ENCODE measurements at regions not wholly inside any gene's neighbourhood (a gene's known extent, or its start where the extent isn't known, plus 50 kb on each side); places are given as distances from the start of the nearest gene placed in this dataset.

DNA sequence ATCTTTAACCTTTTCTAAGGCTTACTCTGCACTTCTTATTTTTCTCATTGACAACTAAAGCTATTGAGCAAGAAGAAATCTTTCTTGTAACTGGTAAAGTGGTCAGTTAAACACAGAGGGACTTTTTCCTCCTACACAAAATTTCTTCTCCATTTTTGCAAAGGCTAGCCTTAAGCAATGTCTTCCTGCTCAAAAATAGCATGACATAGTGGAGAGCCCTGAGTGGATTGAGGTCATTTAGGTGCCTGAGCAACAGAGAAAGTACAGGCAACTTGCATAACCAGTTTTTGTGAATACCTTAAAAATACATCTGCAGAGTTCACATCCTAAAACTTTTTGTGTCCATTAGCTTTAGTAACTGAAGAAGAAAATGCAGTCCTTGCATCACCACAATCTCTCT lies 144.7 kb upstream of the TTC14 start:
- Histone ChIP-seq H2AFZ (ENCODE audit: low read depth) (no peak overlapping the region), H3K9me3 (no peaks in the 10 kb centered on the region), H4K20me1 (ENCODE audit: insufficient read depth) (no peaks in the 10 kb centered on the region), H3F3A (replicated peaks; ENCODE audit: insufficient read depth) (no peaks in the 10 kb centered on the region), H3K36me3 (replicated peaks in 1 of 2; ENCODE audit: control insufficient read depth in 1 of 2, insufficient read depth in 2 of 2, low read length in 1 of 2) (no peaks in the 10 kb centered on the region), H3K4me1 (ENCODE audit: control insufficient read depth in 1 of 2, insufficient read depth in 2 of 2, low read depth in 1 of 2, low read length in 1 of 2) (no peaks in the 10 kb centered on the region), H3K27me3 (ENCODE audit: insufficient read depth) (no peaks in the 10 kb centered on the region), H3K4me3 (ENCODE audit: low read depth in 2 of 2, low read length in 1 of 2) (no peak overlapping the region), H3K9me2 (no peaks in the 10 kb centered on the region), H3K4me2 (no peak overlapping the region), H3K27ac (ENCODE audit: low read depth in 2 of 2, low read length in 1 of 2) (no peak overlapping the region), H3K79me2 (ENCODE audit: insufficient read depth) (no peaks in the 10 kb centered on the region), H3K9ac (no peak overlapping the region)
- DNase-seq, result no peak
- CTCF ChIA-PET, result no interaction called here
- POLR2A ChIA-PET, result no interaction called here
- TF ChIP-seq TAF1 (IDR thresholded peaks at IDR 0.05; ENCODE audit: borderline replicate concordance, low read depth, low read length) (no peak), SMC3 (IDR thresholded peaks at IDR 0.05; ENCODE audit: low read depth, low read length) (no peak), EZH2phosphoT487 (IDR thresholded peaks at IDR 0.05; ENCODE audit: borderline replicate concordance, low read depth) (no peak), FOXJ3 (CRISPR knock-in tag; IDR thresholded peaks at IDR 0.05) (no peak), RXRA (IDR thresholded peaks at IDR 0.05; ENCODE audit: borderline replicate concordance, low read depth) (no peak), TEAD4 (IDR thresholded peaks at IDR 0.05; ENCODE audit: borderline replicate concordance, insufficient read depth) (no peak), ZBTB33 (IDR thresholded peaks at IDR 0.05; ENCODE audit: borderline replicate concordance, low read depth) (no peak), IRF3 (IDR thresholded peaks at IDR 0.05; ENCODE audit: low read depth, low read length) (no peak), ELF1 (IDR thresholded peaks at IDR 0.05) (no peak), MXI1 (IDR thresholded peaks at IDR 0.05; ENCODE audit: low read depth, low read length) (no peak), RCOR1 (IDR thresholded peaks at IDR 0.05; ENCODE audit: low read length) (no peak), FOXM1 (IDR thresholded peaks at IDR 0.05; ENCODE audit: low read depth) (no peak), PBX3 (IDR thresholded peaks at IDR 0.05) (no peak)

- H3K27ac ChIP-seq (ENCODE audit: low read depth in 2 of 2, low read length in 1 of 2), result no peak overlapping the region
- no peak overlapping the region for H3K4me2 ChIP-seq
- ChIA-PET POLR2A (no interaction called here), CTCF (no interaction called here)
- no peak overlapping the region for H3K4me3 ChIP-seq (ENCODE audit: low read depth in 2 of 2, low read length in 1 of 2)
- 0 out of 2 replicates have a peak overlapping the region, but pooled peaks have one; percentile 4 for H2AFZ ChIP-seq (ENCODE audit: low read depth)
- H3K36me3 ChIP-seq (replicated peaks in 1 of 2; ENCODE audit: control insufficient read depth in 1 of 2, insufficient read depth in 2 of 2, low read length in 1 of 2), result no peaks in the 10 kb centered on the region
- H3F3A ChIP-seq (replicated peaks; ENCODE audit: insufficient read depth), result no peaks in the 10 kb centered on the region
- H3K4me1 ChIP-seq (ENCODE audit: control insufficient read depth in 1 of 2, insufficient read depth in 2 of 2, low read depth in 1 of 2, low read length in 1 of 2), result 0 out of 4 replicates have a peak, but pooled peaks cover 0 to 4% of the 10 kb centered on the region in 2 experiments
- no peaks in the 10 kb centered on the region for H3K79me2 ChIP-seq (ENCODE audit: insufficient read depth)
- no peaks in the 10 kb centered on the region for H3K9me3 ChIP-seq
- H3K27me3 ChIP-seq (ENCODE audit: insufficient read depth), result no peaks in the 10 kb centered on the region
- DNase-seq, result no peak
- no peaks in the 10 kb centered on the region for H4K20me1 ChIP-seq (ENCODE audit: insufficient read depth)
- no peaks in the 10 kb centered on the region for H3K9me2 ChIP-seq
- H3K9ac ChIP-seq, result no peak overlapping the region
- no peak for TF ChIP-seq ELF1 (IDR thresholded peaks at IDR 0.05)
These were observed 135.5 kb upstream of the TTC14 start for GRCh38 chr3:180466401-180467011.

Measured in SK-N-SH (cell line).